GM23248 (cell line): ENCODE measurements at regions not wholly inside any gene's neighbourhood (a gene's known extent, or its start where the extent isn't known, plus 50 kb on each side); places are given as distances from the start of the nearest gene placed in this dataset.

Experiments used
- EZH2 ChIP-seq: fragments of 200-600 bp; sonication (generic); IDR thresholded peaks from 2 replicates; pipeline ENCODE4 v1.6.1; 2018; ENCODE audit warnings: antibody characterized with exemption, mild to moderate bottlenecking; ENCODE audit not compliant: insufficient read depth, poor library complexity, severe bottlenecking
- EZH2phosphoT487 ChIP-seq: fragments of 200-600 bp; sonication (generic); IDR thresholded peaks from 2 replicates; pipeline ENCODE4 v1.6.1; 2018; ENCODE audit warnings: antibody characterized with exemption, moderate library complexity, mild to moderate bottlenecking, low read depth; ENCODE audit not compliant: insufficient read depth

- TF ChIP-seq EZH2 (no peak), EZH2phosphoT487 (no peak)
Observed at GRCh38 chr4:158996669-158997074, 106.2 kb upstream of the RAPGEF2 start.
